Glutamatergic neuron (in vitro differentiated cells): ENCODE measurements at regions not wholly inside any gene's neighbourhood (a gene's known extent, or its start where the extent isn't known, plus 50 kb on each side); places are given as distances from the start of the nearest gene placed in this dataset.
"Not testable (repeated sequence)": the region's sequence is repeated elsewhere in the genome, so short reads cannot be mapped to it uniquely, and the experiment has no call there.

Experiments used
- DNase-seq: peaks from one replicate; pipeline ENCODE4 v3.0.0; 2022
- H3K27ac Mint-ChIP-seq: one replicate; pipeline ENCODE4 v1.8.0; 2020; ENCODE audit warnings: mild to moderate bottlenecking, mixed read lengths, inconsistent platforms; ENCODE audit not compliant: unreplicated experiment
- H3K27me3 Mint-ChIP-seq: one replicate; pipeline ENCODE4 v1.8.0; 2020; ENCODE audit warnings: mild to moderate bottlenecking, moderate library complexity, mixed read lengths, inconsistent platforms; ENCODE audit not compliant: unreplicated experiment
- H3K36me3 Mint-ChIP-seq: one replicate; pipeline ENCODE4 v1.8.0; 2020; ENCODE audit warnings: mild to moderate bottlenecking, mixed read lengths, inconsistent platforms; ENCODE audit not compliant: unreplicated experiment
- H3K4me1 Mint-ChIP-seq: one replicate; pipeline ENCODE4 v1.8.0; 2020; ENCODE audit warnings: mild to moderate bottlenecking, low read depth, mixed read lengths, inconsistent platforms; ENCODE audit not compliant: unreplicated experiment
- H3K4me3 Mint-ChIP-seq: one replicate; pipeline ENCODE4 v1.8.0; 2020; ENCODE audit warnings: mild to moderate bottlenecking, mixed read lengths, inconsistent platforms; ENCODE audit not compliant: unreplicated experiment
- H3K9me3 Mint-ChIP-seq: one replicate; pipeline ENCODE4 v1.8.0; 2020; ENCODE audit warnings: mild to moderate bottlenecking, moderate library complexity, mixed read lengths, inconsistent platforms; ENCODE audit not compliant: unreplicated experiment
- TF ChIP-seq, protein P1 (sequence below): fragments of 200-600 bp; sonication (generic); IDR thresholded peaks from one replicate; pipeline ENCODE4 v1.5.0; 2021; ENCODE audit not compliant: partially characterized antibody, unreplicated experiment

GRCh38 chr6:112415366-112415765, 68.2 kb downstream of the RFPL4B start:
- Mint-ChIP-seq H3K4me3 (no peak overlapping the region), H3K27me3 (no peaks in the 10 kb centered on the region), H3K9me3 (no peaks in the 10 kb centered on the region), H3K4me1 (peaks cover 3% of the 10 kb centered on the region), H3K27ac (no peak overlapping the region), H3K36me3 (no peaks in the 10 kb centered on the region)
- DNase-seq = no peak
- TF ChIP-seq, protein P1, sequence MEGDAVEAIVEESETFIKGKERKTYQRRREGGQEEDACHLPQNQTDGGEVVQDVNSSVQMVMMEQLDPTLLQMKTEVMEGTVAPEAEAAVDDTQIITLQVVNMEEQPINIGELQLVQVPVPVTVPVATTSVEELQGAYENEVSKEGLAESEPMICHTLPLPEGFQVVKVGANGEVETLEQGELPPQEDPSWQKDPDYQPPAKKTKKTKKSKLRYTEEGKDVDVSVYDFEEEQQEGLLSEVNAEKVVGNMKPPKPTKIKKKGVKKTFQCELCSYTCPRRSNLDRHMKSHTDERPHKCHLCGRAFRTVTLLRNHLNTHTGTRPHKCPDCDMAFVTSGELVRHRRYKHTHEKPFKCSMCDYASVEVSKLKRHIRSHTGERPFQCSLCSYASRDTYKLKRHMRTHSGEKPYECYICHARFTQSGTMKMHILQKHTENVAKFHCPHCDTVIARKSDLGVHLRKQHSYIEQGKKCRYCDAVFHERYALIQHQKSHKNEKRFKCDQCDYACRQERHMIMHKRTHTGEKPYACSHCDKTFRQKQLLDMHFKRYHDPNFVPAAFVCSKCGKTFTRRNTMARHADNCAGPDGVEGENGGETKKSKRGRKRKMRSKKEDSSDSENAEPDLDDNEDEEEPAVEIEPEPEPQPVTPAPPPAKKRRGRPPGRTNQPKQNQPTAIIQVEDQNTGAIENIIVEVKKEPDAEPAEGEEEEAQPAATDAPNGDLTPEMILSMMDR = no peak

DNA sequence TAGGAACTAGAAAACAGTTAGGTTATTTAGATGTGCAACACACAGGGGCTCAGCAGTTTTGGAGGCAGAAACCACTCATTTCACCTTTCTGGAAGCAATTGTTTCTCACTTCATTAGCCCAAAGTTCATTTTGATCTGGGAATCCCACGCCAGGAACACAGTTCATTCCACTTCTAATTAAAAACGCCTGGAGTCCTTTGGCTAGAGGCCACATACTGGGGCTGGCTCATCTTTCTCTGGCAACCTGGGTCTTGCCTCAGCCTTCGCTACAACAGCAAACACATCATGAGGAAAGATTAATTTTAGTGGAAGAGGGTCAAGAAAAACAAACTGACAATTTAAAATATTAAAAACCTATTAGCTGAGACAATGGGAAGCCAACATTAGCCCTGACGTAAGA, 69.7 kb downstream of the RFPL4B start:
- TF ChIP-seq, protein P1 = no peak
- Mint-ChIP-seq H3K9me3 (peaks cover 3% of the 10 kb centered on the region), H3K36me3 (no peaks in the 10 kb centered on the region), H3K4me1 (peaks cover 3% of the 10 kb centered on the region), H3K4me3 (no peak overlapping the region), H3K27me3 (peaks cover under 1% of the 10 kb centered on the region), H3K27ac (no peak overlapping the region)
- no peak for DNase-seq

DNA sequence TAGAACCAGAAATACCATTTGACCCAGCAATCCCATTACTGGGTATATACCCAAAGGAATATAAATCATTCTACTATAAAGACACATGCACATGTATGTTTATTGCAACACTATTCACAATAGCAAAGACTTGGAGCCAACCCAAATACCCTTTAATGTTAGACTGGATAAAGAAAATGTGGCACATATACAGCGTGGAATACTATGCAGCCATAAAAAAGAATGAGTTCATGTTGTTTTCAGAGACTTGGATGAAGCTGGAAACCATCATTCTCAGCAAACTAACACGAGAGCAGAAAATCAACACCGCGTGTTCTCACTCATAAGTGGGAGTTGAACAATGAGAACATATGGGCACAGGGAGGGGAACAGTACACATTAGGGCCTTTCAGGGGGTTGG, 79.9 kb downstream of the RFPL4B start:
- not testable (repeated sequence) for H3K27me3 Mint-ChIP-seq, H3K4me3 Mint-ChIP-seq, DNase-seq, H3K4me1 Mint-ChIP-seq, H3K9me3 Mint-ChIP-seq, H3K27ac Mint-ChIP-seq
- peaks cover 14% of the 10 kb centered on the region for H3K36me3 Mint-ChIP-seq

DNA sequence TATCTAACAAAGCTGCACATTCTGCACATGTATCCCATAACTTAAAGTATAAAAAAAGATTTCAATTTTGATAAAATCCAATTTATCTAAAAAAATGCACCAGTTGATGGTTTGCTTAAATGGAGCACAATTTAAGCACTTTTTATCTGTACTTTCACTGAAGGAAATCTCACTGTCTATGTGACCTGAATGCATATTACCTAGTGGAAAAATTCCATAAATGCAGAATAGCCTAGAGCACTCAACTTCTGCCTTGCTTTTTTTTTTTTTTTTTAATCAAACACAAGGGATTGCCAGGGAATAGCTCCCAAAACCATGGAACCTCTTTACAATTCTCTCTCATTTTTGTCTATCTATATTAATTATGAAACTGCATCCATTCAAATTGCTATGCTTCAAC, 80.4 kb downstream of the RFPL4B start:
- H3K4me1 Mint-ChIP-seq = no peaks in the 10 kb centered on the region
- TF ChIP-seq, protein P1 = no peak
- no peak overlapping the region for H3K4me3 Mint-ChIP-seq
- no peaks in the 10 kb centered on the region for H3K27me3 Mint-ChIP-seq
- no peak overlapping the region for H3K27ac Mint-ChIP-seq
- DNase-seq = no peak
- peaks cover 14% of the 10 kb centered on the region for H3K36me3 Mint-ChIP-seq
- H3K9me3 Mint-ChIP-seq = peaks cover 5% of the 10 kb centered on the region

- Mint-ChIP-seq H3K27me3 (peaks cover 2% of the 10 kb centered on the region), H3K36me3 (peaks cover 14% of the 10 kb centered on the region), H3K27ac (no peak overlapping the region), H3K4me3 (no peak overlapping the region), H3K9me3 (peaks cover 4% of the 10 kb centered on the region), H3K4me1 (no peaks in the 10 kb centered on the region)
- no peak for DNase-seq
- TF ChIP-seq, protein P1 = no peak
Observed at GRCh38 chr6:112428477-112428876, 81.3 kb downstream of the RFPL4B start.

DNA sequence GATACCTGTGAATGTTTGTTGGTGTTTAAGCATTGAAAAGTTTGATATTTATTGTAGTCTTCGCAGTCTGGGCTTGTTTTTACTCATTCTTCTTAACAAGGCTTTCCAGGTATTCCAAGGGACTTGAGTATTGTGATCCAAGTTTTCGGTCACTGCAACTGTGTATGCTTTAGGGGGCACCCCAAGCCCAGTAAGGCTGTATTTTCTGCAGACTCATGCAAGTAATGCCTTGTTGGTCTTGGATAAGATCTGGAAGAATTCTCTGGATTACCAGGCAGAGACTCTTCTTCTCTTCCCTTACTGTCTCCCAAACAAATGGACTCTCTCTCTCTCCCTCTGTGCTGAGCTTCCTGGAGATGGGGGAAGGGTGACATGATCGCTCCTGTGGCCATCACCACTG, 82.1 kb downstream of the RFPL4B start:
- DNase-seq = no peak
- no peak overlapping the region for H3K4me3 Mint-ChIP-seq
- H3K9me3 Mint-ChIP-seq = peaks cover under 1% of the 10 kb centered on the region
- TF ChIP-seq, protein P1 = no peak
- no peak overlapping the region for H3K27ac Mint-ChIP-seq
- H3K4me1 Mint-ChIP-seq = no peaks in the 10 kb centered on the region
- peaks cover 2% of the 10 kb centered on the region for H3K27me3 Mint-ChIP-seq
- H3K36me3 Mint-ChIP-seq = peaks cover 9% of the 10 kb centered on the region
